Ishikawa (cell line): ENCODE measurements at regions not wholly inside any gene's neighbourhood (a gene's known extent, or its start where the extent isn't known, plus 50 kb on each side); places are given as distances from the start of the nearest gene placed in this dataset.

Experiments used
- CEBPB ChIP-seq: IDR thresholded peaks from 2 replicates; pipeline ENCODE4 v1.6.1; 2012
- CREB1 ChIP-seq: IDR thresholded peaks from 2 replicates; pipeline ENCODE4 v1.6.1; 2012; ENCODE audit warnings: low read depth
- EP300 ChIP-seq: IDR thresholded peaks from 2 replicates; pipeline ENCODE4 v1.6.1; 2012; ENCODE audit warnings: borderline replicate concordance
- FOXM1 ChIP-seq: IDR thresholded peaks from 2 replicates; pipeline ENCODE4 v1.6.1; 2012; ENCODE audit warnings: low read depth, borderline replicate concordance
- NFIC ChIP-seq: IDR thresholded peaks from 2 replicates; pipeline ENCODE4 v1.6.1; 2012
- RAD21 ChIP-seq: IDR thresholded peaks from 2 replicates; pipeline ENCODE4 v1.6.1; 2012; ENCODE audit warnings: low read depth
- TAF1 ChIP-seq: IDR thresholded peaks from 2 replicates; pipeline ENCODE4 v1.6.1; 2012; ENCODE audit warnings: low read depth, mild to moderate bottlenecking
- TCF12 ChIP-seq: IDR thresholded peaks from 2 replicates; pipeline ENCODE4 v1.6.1; 2012; ENCODE audit warnings: low read depth
- TEAD4 ChIP-seq: IDR thresholded peaks from 2 replicates; pipeline ENCODE4 v1.6.1; 2012
- YY1 ChIP-seq: IDR thresholded peaks from 2 replicates; pipeline ENCODE4 v1.6.1; 2012; ENCODE audit warnings: low read depth
- ZBTB7A ChIP-seq: IDR thresholded peaks from 2 replicates; pipeline ENCODE4 v1.6.1; 2012; ENCODE audit warnings: low read depth
- TF ChIP-seq, protein P1 (sequence below): IDR thresholded peaks from 2 replicates; pipeline ENCODE4 v1.6.1; 2012

- TF ChIP-seq TCF12 (no peak), EP300 (no peak), TAF1 (no peak), RAD21 (no peak), YY1 (no peak), CREB1 (no peak), TEAD4 (no peak), CEBPB (no peak), FOXM1 (no peak), NFIC (no peak), ZBTB7A (no peak)
- TF ChIP-seq, protein P1, sequence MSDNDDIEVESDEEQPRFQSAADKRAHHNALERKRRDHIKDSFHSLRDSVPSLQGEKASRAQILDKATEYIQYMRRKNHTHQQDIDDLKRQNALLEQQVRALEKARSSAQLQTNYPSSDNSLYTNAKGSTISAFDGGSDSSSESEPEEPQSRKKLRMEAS, result no peak
Measured at GRCh38 chr7:98539865-98540264, 77.2 kb upstream of the NPTX2 start.
